Transverse colon (tissue), 3 donors: ENCODE measurements at regions not wholly inside any gene's neighbourhood (a gene's known extent, or its start where the extent isn't known, plus 50 kb on each side); places are given as distances from the start of the nearest gene placed in this dataset.

Experiments used
- EP300 ChIP-seq: sonication (generic); formaldehyde crosslinking; IDR thresholded peaks from one replicate; pipeline ENCODE4 v1.6.1; 2017; ENCODE audit warnings: antibody characterized with exemption, low read depth
- POLR2A ChIP-seq: fragments of 450-650 bp; IDR thresholded peaks from one replicate; pipeline ENCODE4 v1.6.1; 2016; ENCODE audit warnings: antibody characterized with exemption, mild to moderate bottlenecking, moderate library complexity
- TF ChIP-seq, protein P1 (sequence below), 5 experiments: fragments of 200-600 bp in 3 of 5; fragments of 450-650 bp in 2 of 5; sonication (generic) in 3 of 5; IDR thresholded peaks; 1 replicate in 2 of 5; 2 replicates in 3 of 5; pipeline ENCODE4 v1.5.1; 2016 to 2017; ENCODE audit warnings: antibody characterized with exemption in 5 of 5, inconsistent platforms in 3 of 5, mild to moderate bottlenecking in 2 of 5, moderate library complexity in 1 of 5

DNA sequence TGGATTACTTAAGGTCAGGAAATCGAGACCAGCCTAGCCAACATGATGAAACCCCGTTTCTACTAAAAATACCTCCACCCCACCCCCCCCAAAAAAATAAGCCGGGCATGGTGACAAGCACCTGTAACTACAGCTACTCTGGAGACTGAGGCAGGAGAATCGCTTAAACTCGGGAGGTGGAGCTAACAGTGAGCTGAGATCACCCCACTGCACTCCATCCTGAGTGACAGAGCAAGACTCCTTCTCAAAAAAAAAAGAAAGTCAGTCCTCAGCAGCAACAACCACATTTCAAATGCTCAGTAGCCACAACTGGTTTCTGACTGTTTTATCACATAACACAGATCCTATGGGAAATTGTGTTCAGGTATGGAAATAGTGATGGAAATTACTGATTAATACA lies 135.3 kb downstream of the HFE start:
- no peak for TF ChIP-seq EP300
- no peak for TF ChIP-seq POLR2A
- TF ChIP-seq, protein P1, sequence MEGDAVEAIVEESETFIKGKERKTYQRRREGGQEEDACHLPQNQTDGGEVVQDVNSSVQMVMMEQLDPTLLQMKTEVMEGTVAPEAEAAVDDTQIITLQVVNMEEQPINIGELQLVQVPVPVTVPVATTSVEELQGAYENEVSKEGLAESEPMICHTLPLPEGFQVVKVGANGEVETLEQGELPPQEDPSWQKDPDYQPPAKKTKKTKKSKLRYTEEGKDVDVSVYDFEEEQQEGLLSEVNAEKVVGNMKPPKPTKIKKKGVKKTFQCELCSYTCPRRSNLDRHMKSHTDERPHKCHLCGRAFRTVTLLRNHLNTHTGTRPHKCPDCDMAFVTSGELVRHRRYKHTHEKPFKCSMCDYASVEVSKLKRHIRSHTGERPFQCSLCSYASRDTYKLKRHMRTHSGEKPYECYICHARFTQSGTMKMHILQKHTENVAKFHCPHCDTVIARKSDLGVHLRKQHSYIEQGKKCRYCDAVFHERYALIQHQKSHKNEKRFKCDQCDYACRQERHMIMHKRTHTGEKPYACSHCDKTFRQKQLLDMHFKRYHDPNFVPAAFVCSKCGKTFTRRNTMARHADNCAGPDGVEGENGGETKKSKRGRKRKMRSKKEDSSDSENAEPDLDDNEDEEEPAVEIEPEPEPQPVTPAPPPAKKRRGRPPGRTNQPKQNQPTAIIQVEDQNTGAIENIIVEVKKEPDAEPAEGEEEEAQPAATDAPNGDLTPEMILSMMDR (IDR thresholded peaks at IDR 0.05): no peak
